B cell (primary cell): ENCODE measurements at regions not wholly inside any gene's neighbourhood (a gene's known extent, or its start where the extent isn't known, plus 50 kb on each side); places are given as distances from the start of the nearest gene placed in this dataset.

Experiments
- ATAC-seq: fragments of 200-7000 bp; cut with Tn5 transposase; one replicate; pipeline ENCODE4 v1.10.0; 2021; ENCODE audit warnings: low read depth, mild to moderate bottlenecking, moderate number of reproducible peaks, moderate library complexity
- CTCF ChIA-PET: fragments of 350-600 bp; sonication (Branson Sonifier 250); formaldehyde crosslinking; loops from one replicate; lab custom pipeline; 2021; ENCODE audit warnings: antibody characterized with exemption, inconsistent platforms; lab: Charles Lee
- POLR2A ChIA-PET: fragments of 350-600 bp; sonication (Branson Sonifier 250); formaldehyde crosslinking; loops from one replicate; lab custom pipeline; 2021; ENCODE audit warnings: antibody characterized with exemption; lab: Charles Lee
- DNase-seq: peaks from one replicate; pipeline ENCODE4 v3.0.0; 2013
- H2AFZ ChIP-seq: 2 replicates; pipeline ENCODE4 v1.6.1; 2012; ENCODE audit warnings: mild to moderate bottlenecking, low read depth, low read length; ENCODE audit not compliant: insufficient read depth, poor library complexity, severe bottlenecking
- H3K27ac ChIP-seq, 2 donors: 1 replicate in 1 of 2; 2 replicates in 1 of 2; pipeline ENCODE4 v1.5.1; 2012 to 2013; ENCODE audit warnings: low read length in 2 of 2, mild to moderate bottlenecking in 2 of 2, moderate library complexity in 1 of 2
- H3K27me3 ChIP-seq, 4 experiments: fragments of 200-600 bp in 1 of 4; sonication (generic) in 1 of 4; replicated peaks in 1 of 4; 1 replicate in 2 of 4; 2 replicates in 2 of 4; pipeline versions ENCODE4 v1.6.1 to v1.7.0; 2013 to 2016; ENCODE audit warnings: low read length in 3 of 4, mild to moderate bottlenecking in 2 of 4, mixed read lengths in 1 of 4, moderate library complexity in 1 of 4; ENCODE audit not compliant: insufficient read depth in 4 of 4, control insufficient read depth in 3 of 4; ENCODE audit errors: control extremely low read depth in 1 of 4
- H3K36me3 ChIP-seq, 2 experiments: replicated peaks in 1 of 2; 1 replicate in 1 of 2; 2 replicates in 1 of 2; pipeline versions ENCODE4 v1.6.1 to v1.7.1; 2013; ENCODE audit warnings: low read length in 1 of 2; ENCODE audit not compliant: insufficient read depth in 2 of 2, control insufficient read depth in 1 of 2; ENCODE audit errors: control extremely low read depth in 1 of 2, extremely low read depth in 1 of 2
- H3K4me1 ChIP-seq, 2 donors: fragments of 200-600 bp in 1 of 2; sonication (generic) in 1 of 2; 1 replicate in 1 of 2; 2 replicates in 1 of 2; pipeline versions ENCODE4 v1.5.1 to v1.6.1; 2013 to 2017; ENCODE audit warnings: low read length in 2 of 2; ENCODE audit not compliant: control insufficient read depth in 2 of 2, insufficient read depth in 2 of 2
- H3K4me2 ChIP-seq: replicated peaks from 2 replicates; pipeline ENCODE3; 2012; ENCODE audit warnings: mild to moderate bottlenecking, low read depth, low read length; ENCODE audit not compliant: poor library complexity, severe bottlenecking
- H3K4me3 ChIP-seq, 5 experiments: fragments of 200-600 bp in 1 of 5; sonication (generic) in 1 of 5; 1 replicate in 3 of 5; 2 replicates in 2 of 5; pipeline versions ENCODE4 v1.5.1 to v1.7.0; 2011 to 2016; ENCODE audit warnings: low read length in 4 of 5, mild to moderate bottlenecking in 4 of 5, low read depth in 2 of 5, control low read depth in 1 of 5, moderate library complexity in 1 of 5; ENCODE audit not compliant: insufficient read depth in 1 of 5; ENCODE audit errors: control extremely low read depth in 1 of 5, extremely low read depth in 1 of 5
- H3K79me2 ChIP-seq: fragments of 200-600 bp; sonication (generic); one replicate; pipeline ENCODE4 v1.6.0; 2016; ENCODE audit warnings: low read length; ENCODE audit not compliant: control insufficient read depth, insufficient read depth
- H3K9ac ChIP-seq: fragments of 200-600 bp; sonication (generic); 2 replicates; pipeline ENCODE4 v1.6.1; 2017; ENCODE audit warnings: mild to moderate bottlenecking, low read length, moderate library complexity
- H3K9me3 ChIP-seq, 3 donors: one replicate each; pipeline versions ENCODE4 v1.6.1 to v1.7.1; 2013; ENCODE audit warnings: low read length in 2 of 3; ENCODE audit not compliant: control insufficient read depth in 2 of 3, insufficient read depth in 1 of 3; ENCODE audit errors: control extremely low read depth in 1 of 3
- H4K20me1 ChIP-seq: 2 replicates; pipeline ENCODE4 v1.6.0; 2012; ENCODE audit warnings: mild to moderate bottlenecking, low read length; ENCODE audit not compliant: insufficient read depth, control insufficient read depth, poor library complexity, severe bottlenecking
- H3K27ac Mint-ChIP-seq: one replicate; pipeline ENCODE4 v1.8.0; 2021; ENCODE audit warnings: mixed read lengths
- H3K27me3 Mint-ChIP-seq: one replicate; pipeline ENCODE4 v1.8.0; 2021; ENCODE audit warnings: mixed read lengths
- H3K4me1 Mint-ChIP-seq: one replicate; pipeline ENCODE4 v1.8.0; 2021; ENCODE audit warnings: mixed read lengths
- H3K4me3 Mint-ChIP-seq: one replicate; pipeline ENCODE4 v1.8.0; 2021; ENCODE audit warnings: mixed read lengths
- H3K9me3 Mint-ChIP-seq: one replicate; pipeline ENCODE4 v1.8.0; 2022; ENCODE audit warnings: mixed read lengths; ENCODE audit not compliant: insufficient read depth
- EZH2 ChIP-seq: IDR thresholded peaks from 2 replicates; pipeline ENCODE4 v1.6.1; 2012; ENCODE audit warnings: borderline replicate concordance, low read depth, mild to moderate bottlenecking, moderate library complexity, low read length; ENCODE audit not compliant: insufficient read depth, poor library complexity, severe bottlenecking
- WGBS: methylation state at CpG from one replicate; pipeline ENCODE4 v1.1.5; 2013; ENCODE audit warnings: missing lambda C conversion rate; ENCODE audit not compliant: insufficient coverage; 5-methylcytosine and 5-hydroxymethylcytosine counted together
- intact Hi-C: fragments of 100-400 bp; cut with micrococcal nuclease; formaldehyde crosslinking; loops from one replicate; pipeline ENCODE4 v1.10.0; 2022
- TF ChIP-seq, protein P1 (sequence below): fragments of 200-600 bp; IDR thresholded peaks from one replicate; pipeline ENCODE4 v1.8.0; 2022; ENCODE audit warnings: antibody characterized with exemption, mild to moderate bottlenecking

DNA sequence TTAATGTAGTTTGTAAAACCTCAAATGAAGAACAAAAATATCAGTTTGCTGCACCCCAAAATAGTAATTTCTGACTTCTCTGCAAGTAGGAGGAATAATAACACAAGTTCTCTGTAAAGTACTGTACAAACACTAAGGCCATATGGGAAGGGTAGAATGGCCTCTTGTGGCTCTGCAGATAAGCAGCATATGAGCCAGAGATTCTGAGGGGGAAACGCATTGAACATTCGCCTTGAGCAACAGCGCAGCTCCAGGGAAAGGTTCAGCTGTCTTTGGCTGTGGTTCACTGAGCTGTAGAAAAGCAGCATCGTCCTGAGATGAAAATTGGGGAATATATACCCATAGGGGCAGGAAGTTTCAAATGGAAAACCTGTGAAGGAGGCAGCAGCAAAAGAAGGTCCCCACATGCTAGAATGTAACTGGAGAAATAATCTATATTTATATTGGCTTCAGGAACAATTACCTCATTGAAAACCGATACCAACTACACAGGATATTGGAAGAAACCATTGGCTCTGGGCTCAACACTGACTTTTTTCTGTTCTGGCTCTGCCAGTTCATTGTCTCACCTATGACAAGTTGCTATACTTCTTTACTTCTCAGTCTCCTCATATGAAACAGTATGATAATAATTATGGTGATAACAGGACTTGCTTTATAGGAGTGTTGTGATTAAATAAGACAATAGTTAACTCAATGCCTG is 357.6 kb upstream of the CPEB2 start:
- H3K9ac ChIP-seq = no peak overlapping the region
- whole genome bisulfite sequencing = 90% methylated on average over 3 of the region's 5 CpGs
- H4K20me1 ChIP-seq = no peaks in the 10 kb centered on the region
- no peak for DNase-seq
- H2AFZ ChIP-seq = no peak overlapping the region
- H3K4me1 Mint-ChIP-seq = no peaks in the 10 kb centered on the region
- H3K27me3 Mint-ChIP-seq = peaks cover 6% of the 10 kb centered on the region
- H3K9me3 Mint-ChIP-seq = no peaks in the 10 kb centered on the region
- H3K27ac ChIP-seq = no peak overlapping the region
- no peaks in the 10 kb centered on the region for H3K27me3 ChIP-seq
- no peak overlapping the region for H3K4me3 ChIP-seq
- no peak for ATAC-seq
- no peaks in the 10 kb centered on the region for H3K9me3 ChIP-seq
- H3K4me1 ChIP-seq = no peaks in the 10 kb centered on the region
- intact Hi-C loops = no loop called here
- TF ChIP-seq, protein P1, sequence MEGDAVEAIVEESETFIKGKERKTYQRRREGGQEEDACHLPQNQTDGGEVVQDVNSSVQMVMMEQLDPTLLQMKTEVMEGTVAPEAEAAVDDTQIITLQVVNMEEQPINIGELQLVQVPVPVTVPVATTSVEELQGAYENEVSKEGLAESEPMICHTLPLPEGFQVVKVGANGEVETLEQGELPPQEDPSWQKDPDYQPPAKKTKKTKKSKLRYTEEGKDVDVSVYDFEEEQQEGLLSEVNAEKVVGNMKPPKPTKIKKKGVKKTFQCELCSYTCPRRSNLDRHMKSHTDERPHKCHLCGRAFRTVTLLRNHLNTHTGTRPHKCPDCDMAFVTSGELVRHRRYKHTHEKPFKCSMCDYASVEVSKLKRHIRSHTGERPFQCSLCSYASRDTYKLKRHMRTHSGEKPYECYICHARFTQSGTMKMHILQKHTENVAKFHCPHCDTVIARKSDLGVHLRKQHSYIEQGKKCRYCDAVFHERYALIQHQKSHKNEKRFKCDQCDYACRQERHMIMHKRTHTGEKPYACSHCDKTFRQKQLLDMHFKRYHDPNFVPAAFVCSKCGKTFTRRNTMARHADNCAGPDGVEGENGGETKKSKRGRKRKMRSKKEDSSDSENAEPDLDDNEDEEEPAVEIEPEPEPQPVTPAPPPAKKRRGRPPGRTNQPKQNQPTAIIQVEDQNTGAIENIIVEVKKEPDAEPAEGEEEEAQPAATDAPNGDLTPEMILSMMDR = no peak
- TF ChIP-seq EZH2 = no peak
- H3K36me3 ChIP-seq = no peaks in the 10 kb centered on the region
- no peaks in the 10 kb centered on the region for H3K79me2 ChIP-seq
- ChIA-PET POLR2A (no interaction called here), CTCF (no interaction called here)
- H3K4me3 Mint-ChIP-seq = no peak overlapping the region
- H3K27ac Mint-ChIP-seq = no peak overlapping the region
- no peak overlapping the region for H3K4me2 ChIP-seq

DNA sequence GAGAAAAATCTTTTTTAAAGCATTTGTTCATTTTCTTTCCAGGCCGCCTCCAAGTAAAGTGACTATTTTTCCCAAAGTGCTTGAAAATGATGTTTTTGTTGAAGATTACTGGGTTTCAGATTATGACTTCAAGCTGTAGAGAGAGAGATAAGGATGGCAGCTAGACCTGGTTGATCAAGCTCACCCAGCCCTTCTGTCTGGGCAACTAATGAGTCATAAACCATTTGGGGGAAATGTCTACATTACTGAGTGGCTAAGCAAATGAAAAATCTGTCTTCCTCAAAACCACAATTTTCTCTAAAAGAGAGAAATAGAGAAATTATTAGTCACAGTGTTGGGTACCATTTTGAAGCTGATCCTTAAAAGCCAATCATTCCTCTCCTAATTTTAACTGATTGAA is 355.4 kb upstream of the CPEB2 start:
- no peak overlapping the region for H3K27ac Mint-ChIP-seq
- H3K4me2 ChIP-seq = no peak overlapping the region
- H3K79me2 ChIP-seq = no peaks in the 10 kb centered on the region
- no CpG with 5 or more reads among the region's 1 CpG for WGBS
- no peaks in the 10 kb centered on the region for H3K4me1 Mint-ChIP-seq
- no peak for TF ChIP-seq EZH2
- TF ChIP-seq, protein P1 = no peak
- H3K9me3 Mint-ChIP-seq = no peaks in the 10 kb centered on the region
- no peaks in the 10 kb centered on the region for H3K36me3 ChIP-seq
- no peak overlapping the region for H3K4me3 Mint-ChIP-seq
- POLR2A ChIA-PET = no interaction called here
- H3K27ac ChIP-seq = no peak overlapping the region
- no peaks in the 10 kb centered on the region for H3K9me3 ChIP-seq
- no peaks in the 10 kb centered on the region for H4K20me1 ChIP-seq
- no peak overlapping the region for H3K9ac ChIP-seq
- no peak overlapping the region for H3K4me3 ChIP-seq
- no peaks in the 10 kb centered on the region for H3K27me3 ChIP-seq
- intact Hi-C loops = no loop called here
- H3K27me3 Mint-ChIP-seq = peaks cover 3% of the 10 kb centered on the region
- CTCF ChIA-PET = no interaction called here
- H2AFZ ChIP-seq = no peak overlapping the region
- no peak for DNase-seq
- no peak for ATAC-seq
- H3K4me1 ChIP-seq = no peaks in the 10 kb centered on the region
